ENCODE measurements at regions not wholly inside any gene's neighbourhood (a gene's known extent, or its start where the extent isn't known, plus 50 kb on each side); places are given as distances from the start of the nearest gene placed in this dataset.
"Not testable (repeated sequence)": the region's sequence is repeated elsewhere in the genome, so short reads cannot be mapped to it uniquely, and the experiment has no call there.

DNA sequence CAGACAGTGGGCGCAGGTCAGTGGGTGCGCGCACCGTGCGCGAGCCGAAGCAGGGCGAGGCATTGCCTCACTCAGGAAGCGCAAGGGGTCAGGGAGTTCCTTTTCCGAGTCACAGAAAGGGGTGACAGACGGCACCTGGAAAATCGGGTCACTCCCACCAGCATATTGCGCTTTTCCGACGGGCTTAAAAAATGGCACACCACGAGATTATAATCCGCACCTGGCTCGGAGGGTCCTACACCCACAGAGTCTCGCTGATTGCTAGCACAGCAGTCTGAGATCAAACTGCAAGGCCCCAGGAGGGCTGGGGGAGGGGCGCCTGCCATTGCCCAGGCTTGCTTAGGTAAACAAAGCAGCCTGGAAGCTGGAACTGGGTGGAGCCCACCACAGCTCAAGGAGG is 372.2 kb downstream of the NKX6-1 start:
- CTCF ChIA-PET; POLR2A ChIA-PET; DNase-seq (ENCODE audit: extremely low spot score): not testable (repeated sequence)
- TF ChIP-seq L3MBTL2 (conservative IDR thresholded peaks at IDR 0.05) = peak; percentile 35; the same call in 1 of the 2 replicates

DNA sequence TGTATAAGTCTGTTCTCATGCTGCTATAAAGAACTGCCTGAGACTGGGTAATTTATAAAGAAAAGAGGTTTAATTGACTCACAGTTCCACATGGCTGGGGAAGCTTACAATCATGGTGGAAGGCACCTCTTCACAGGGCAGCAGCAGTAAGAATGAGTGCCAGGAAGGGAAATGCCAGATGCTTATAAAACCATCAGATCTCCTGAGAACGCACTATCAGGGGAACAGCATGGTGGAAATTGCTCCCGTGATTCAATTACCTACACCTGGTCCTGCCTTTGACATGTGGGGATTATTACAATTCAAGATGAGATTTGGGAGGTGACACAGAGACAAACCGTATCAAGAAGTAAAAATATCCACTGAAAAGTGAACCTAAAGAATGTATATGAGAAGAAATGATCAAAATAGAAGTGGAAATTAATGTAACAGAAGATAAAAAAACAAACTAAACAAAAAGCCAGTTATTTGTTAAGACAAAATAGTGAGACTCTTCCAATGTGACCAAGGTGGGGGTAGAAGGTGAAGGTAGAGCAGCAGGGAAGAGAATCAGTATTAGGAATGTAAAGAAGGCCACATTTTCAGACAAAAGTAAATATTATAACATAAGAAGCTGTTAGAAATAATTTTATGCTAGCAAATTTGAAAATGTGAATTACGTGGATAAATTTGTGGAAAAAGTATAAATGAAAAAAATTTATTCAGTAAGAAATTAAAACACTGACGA is 372.9 kb downstream of the NKX6-1 start:
- ChIA-PET CTCF (no interaction called here), POLR2A (no interaction called here)
- TF ChIP-seq TARDBP (IDR thresholded peaks at IDR 0.05) = no peak
- no peak for TF ChIP-seq ARNT (IDR thresholded peaks at IDR 0.05)
- TF ChIP-seq, protein P1, sequence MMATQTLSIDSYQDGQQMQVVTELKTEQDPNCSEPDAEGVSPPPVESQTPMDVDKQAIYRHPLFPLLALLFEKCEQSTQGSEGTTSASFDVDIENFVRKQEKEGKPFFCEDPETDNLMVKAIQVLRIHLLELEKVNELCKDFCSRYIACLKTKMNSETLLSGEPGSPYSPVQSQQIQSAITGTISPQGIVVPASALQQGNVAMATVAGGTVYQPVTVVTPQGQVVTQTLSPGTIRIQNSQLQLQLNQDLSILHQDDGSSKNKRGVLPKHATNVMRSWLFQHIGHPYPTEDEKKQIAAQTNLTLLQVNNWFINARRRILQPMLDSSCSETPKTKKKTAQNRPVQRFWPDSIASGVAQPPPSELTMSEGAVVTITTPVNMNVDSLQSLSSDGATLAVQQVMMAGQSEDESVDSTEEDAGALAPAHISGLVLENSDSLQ (IDR thresholded peaks at IDR 0.05) = no peak
- TF ChIP-seq FOXM1 (IDR thresholded peaks at IDR 0.05; ENCODE audit: borderline replicate concordance) = no peak
- TF ChIP-seq FOXA1 (IDR thresholded peaks at IDR 0.05) = no peak
- TF ChIP-seq NFRKB (IDR thresholded peaks at IDR 0.05) = no peak
- TF ChIP-seq L3MBTL2 (conservative IDR thresholded peaks at IDR 0.05) = no peak
- TF ChIP-seq CTBP1 (IDR thresholded peaks at IDR 0.05; ENCODE audit: borderline replicate concordance) = no peak
- TF ChIP-seq ZNF384 (IDR thresholded peaks at IDR 0.05) = no peak
- TF ChIP-seq SUZ12 (IDR thresholded peaks at IDR 0.05) = no peak
- no peak for TF ChIP-seq HDGF (IDR thresholded peaks at IDR 0.05; ENCODE audit: borderline replicate concordance)
- TF ChIP-seq LEF1 (IDR thresholded peaks at IDR 0.05; ENCODE audit: borderline replicate concordance) = no peak
- no peak for TF ChIP-seq BHLHE40 (IDR thresholded peaks at IDR 0.05; ENCODE audit: borderline replicate concordance)
- TF ChIP-seq ELF4 (IDR thresholded peaks at IDR 0.05) = no peak
- no peak for TF ChIP-seq SP1 (IDR thresholded peaks at IDR 0.05)
- TF ChIP-seq FOXK2 (IDR thresholded peaks at IDR 0.05) = no peak
- DNase-seq (ENCODE audit: extremely low spot score) = no peak

DNA sequence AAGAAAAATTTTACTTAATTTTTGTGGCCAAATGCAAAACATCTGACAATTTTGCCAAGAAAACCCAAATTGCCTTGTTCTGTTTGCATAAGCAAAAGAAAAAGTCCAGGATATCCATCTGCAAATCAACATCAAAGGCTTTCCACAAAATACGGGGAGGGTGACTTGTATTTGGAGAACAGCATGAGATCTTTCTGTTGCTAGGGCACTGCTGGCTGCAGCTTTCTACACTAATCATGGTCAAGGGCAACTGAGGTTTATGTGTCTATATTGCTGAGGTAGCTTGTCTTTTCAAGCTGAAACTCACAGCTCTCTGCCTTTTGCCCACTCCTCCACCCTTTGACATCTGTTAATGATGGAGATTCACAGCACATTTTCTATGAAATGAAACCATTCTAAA is 389.1 kb downstream of the NKX6-1 start:
- TF ChIP-seq LEF1 (IDR thresholded peaks at IDR 0.05; ENCODE audit: borderline replicate concordance) (no peak), CTBP1 (IDR thresholded peaks at IDR 0.05; ENCODE audit: borderline replicate concordance) (no peak)
- ChIA-PET CTCF (no interaction called here), POLR2A (no interaction called here)
- DNase-seq (ENCODE audit: extremely low spot score) = no peak

DNA sequence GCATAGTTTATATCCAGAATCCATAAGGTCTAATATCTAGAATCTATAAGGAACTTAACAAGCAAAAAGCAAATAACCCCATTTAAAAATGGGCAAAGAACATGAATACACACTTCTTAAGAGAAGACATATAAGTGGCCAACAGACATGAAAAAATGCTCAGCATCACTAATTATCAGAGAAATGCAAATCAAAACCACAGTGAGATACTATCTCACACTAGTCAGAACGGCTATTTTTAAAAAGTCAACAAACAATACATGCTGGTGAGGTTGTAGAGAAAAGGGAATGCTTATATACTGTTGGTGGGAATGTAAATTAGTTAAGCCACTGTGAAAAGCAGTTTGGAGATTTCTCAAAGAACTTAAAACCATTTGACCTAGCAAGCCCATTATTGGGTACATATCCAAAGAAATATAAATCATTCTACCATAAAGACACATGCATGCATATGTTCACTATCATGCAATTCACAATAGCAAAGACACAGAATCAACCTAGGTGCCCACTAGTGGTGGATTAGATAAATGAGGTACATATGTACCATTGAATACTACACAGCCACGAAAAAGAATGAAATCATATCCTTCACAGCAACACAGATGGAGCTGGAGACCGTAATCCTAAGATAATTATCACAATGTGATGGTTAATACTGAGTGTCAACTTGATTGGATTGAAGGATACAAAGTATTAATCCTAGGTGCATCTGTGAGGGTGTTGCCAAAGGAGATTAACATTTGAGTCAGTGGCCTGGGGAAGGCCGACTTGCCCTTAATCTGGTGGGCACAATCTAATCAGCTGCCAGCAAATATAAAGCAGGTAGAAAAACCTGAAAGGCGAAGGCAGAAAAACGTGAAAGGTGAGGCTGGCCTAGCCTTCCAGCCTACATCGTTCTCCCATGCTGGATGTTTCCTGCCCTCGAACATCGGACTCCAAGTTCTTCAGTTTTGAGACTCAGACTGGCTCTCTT is 397.2 kb downstream of the NKX6-1 start:
- POLR2A ChIA-PET; DNase-seq (ENCODE audit: extremely low spot score); CTCF ChIA-PET: not testable (repeated sequence)

DNA sequence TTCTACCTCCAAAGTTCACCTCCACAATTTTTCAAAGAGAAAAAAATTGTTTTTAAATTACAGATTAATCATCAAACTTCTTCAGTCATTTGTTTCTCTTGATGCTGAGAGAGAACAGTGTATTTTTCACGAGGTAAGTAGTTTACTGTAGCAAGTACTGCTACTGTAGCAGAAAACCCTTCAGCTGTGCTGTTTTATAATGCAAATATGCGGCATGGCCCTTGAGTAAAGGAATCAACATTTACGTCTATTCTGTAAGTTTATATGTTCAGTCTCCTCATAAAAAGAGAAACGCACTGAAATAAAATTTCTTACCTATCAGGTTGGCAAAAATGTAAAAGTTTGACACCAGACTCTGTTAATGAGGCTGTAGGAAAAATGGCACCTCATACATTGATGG is 399.0 kb downstream of the NKX6-1 start:
- no peak for DNase-seq (ENCODE audit: extremely low spot score)
- ChIA-PET POLR2A (no interaction called here), CTCF (no interaction called here)

DNA sequence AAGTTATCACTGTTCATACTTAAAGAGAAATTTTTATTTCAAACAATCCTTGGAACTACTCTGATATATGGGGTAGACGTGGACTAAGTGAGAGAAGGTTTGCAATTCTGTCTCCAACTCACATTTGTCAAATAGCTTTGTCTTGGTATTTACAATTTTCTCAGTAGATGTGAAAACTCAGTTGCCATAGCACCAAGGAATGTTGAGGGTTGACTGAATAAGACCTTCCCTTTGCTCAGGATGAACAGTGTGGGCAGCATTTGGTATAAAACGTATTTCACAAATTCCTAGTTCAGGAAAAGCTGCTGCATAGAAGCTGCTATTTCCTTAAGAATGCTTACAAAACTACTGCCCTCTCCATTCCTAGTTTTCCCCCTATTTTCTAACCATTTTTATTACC is 399.5 kb downstream of the NKX6-1 start:
- DNase-seq (ENCODE audit: extremely low spot score) = no peak
- CTCF ChIA-PET = no interaction called here
- POLR2A ChIA-PET = no interaction called here
- TF ChIP-seq FOXM1 (IDR thresholded peaks at IDR 0.05; ENCODE audit: borderline replicate concordance) (no peak), L3MBTL2 (conservative IDR thresholded peaks at IDR 0.05) (no peak), FOXK2 (IDR thresholded peaks at IDR 0.05) (no peak), CTBP1 (IDR thresholded peaks at IDR 0.05; ENCODE audit: borderline replicate concordance) (no peak), ARNT (IDR thresholded peaks at IDR 0.05) (no peak), FOXA1 (IDR thresholded peaks at IDR 0.05) (no peak), ZNF384 (IDR thresholded peaks at IDR 0.05) (no peak)
- TF ChIP-seq, protein P1 (IDR thresholded peaks at IDR 0.05) = no peak

More for the DNA sequence above, 399.0 kb downstream of the NKX6-1 start:
- TF ChIP-seq FOXK2 (IDR thresholded peaks at IDR 0.05) (no peak), ZNF384 (IDR thresholded peaks at IDR 0.05) (no peak), FOXA1 (IDR thresholded peaks at IDR 0.05) (no peak), SUZ12 (IDR thresholded peaks at IDR 0.05) (no peak), BHLHE40 (IDR thresholded peaks at IDR 0.05; ENCODE audit: borderline replicate concordance) (no peak), SP1 (IDR thresholded peaks at IDR 0.05) (no peak), ELF4 (IDR thresholded peaks at IDR 0.05) (no peak), LEF1 (IDR thresholded peaks at IDR 0.05; ENCODE audit: borderline replicate concordance) (no peak), NFRKB (IDR thresholded peaks at IDR 0.05) (no peak), CTBP1 (IDR thresholded peaks at IDR 0.05; ENCODE audit: borderline replicate concordance) (no peak), ARNT (IDR thresholded peaks at IDR 0.05) (no peak), HDGF (IDR thresholded peaks at IDR 0.05; ENCODE audit: borderline replicate concordance) (no peak), TARDBP (IDR thresholded peaks at IDR 0.05) (no peak), FOXM1 (IDR thresholded peaks at IDR 0.05; ENCODE audit: borderline replicate concordance) (no peak), L3MBTL2 (conservative IDR thresholded peaks at IDR 0.05) (no peak)
- TF ChIP-seq, protein P1 (IDR thresholded peaks at IDR 0.05) = no peak
